Right lobe of liver (tissue), 6 donors: ENCODE measurements at regions not wholly inside any gene's neighbourhood (a gene's known extent, or its start where the extent isn't known, plus 50 kb on each side); places are given as distances from the start of the nearest gene placed in this dataset.
"Not testable (repeated sequence)": the region's sequence is repeated elsewhere in the genome, so short reads cannot be mapped to it uniquely, and the experiment has no call there.

ENCODE experiments used
- ATAC-seq, 4 donors: fragments of 200-7000 bp; cut with Tn5 transposase; one replicate each; pipeline ENCODE4 v1.9.1; 2020; ENCODE audit warnings: mild to moderate bottlenecking in 4 of 4, moderate library complexity in 4 of 4
- DNase-seq, 3 donors: peaks; one replicate each; pipeline ENCODE4 v3.0.0-alpha.2; 2020
- H3K27ac ChIP-seq, 3 donors: fragments of 200-600 bp; one replicate each; pipeline ENCODE4 v1.8.0; 2022
- H3K27me3 ChIP-seq, 2 donors: fragments of 200-600 bp; one replicate each; pipeline ENCODE4 v1.8.0; 2022
- H3K36me3 ChIP-seq, 4 donors: fragments of 200-600 bp; sonication (generic) in 1 of 4; one replicate each; pipeline versions ENCODE4 v1.5.1 to v1.8.0; 2017 to 2022; ENCODE audit warnings: control low read depth in 1 of 4
- H3K4me1 ChIP-seq, 4 donors: fragments of 200-600 bp; sonication (generic) in 1 of 4; one replicate each; pipeline versions ENCODE4 v1.5.1 to v1.8.0; 2017 to 2022; ENCODE audit warnings: control low read depth in 1 of 4
- H3K4me3 ChIP-seq, 3 donors: fragments of 200-600 bp; one replicate each; pipeline ENCODE4 v1.8.0; 2022
- H3K9me3 ChIP-seq, 4 donors: fragments of 200-600 bp; sonication (generic) in 1 of 4; one replicate each; pipeline versions ENCODE4 v1.5.1 to v1.8.0; 2017 to 2022; ENCODE audit warnings: control low read depth in 1 of 4
- POLR2A ChIP-seq: fragments of 450-650 bp; IDR thresholded peaks from one replicate; pipeline ENCODE4 v1.6.1; 2017; ENCODE audit warnings: antibody characterized with exemption, mild to moderate bottlenecking
- WGBS: methylation state at CpG from one replicate; pipeline ENCODE4 v1.1.6; 2018; ENCODE audit warnings: low coverage, low lambda C conversion rate; ENCODE audit not compliant: insufficient coverage; ENCODE audit errors: missing lambda C conversion rate; 5-methylcytosine and 5-hydroxymethylcytosine counted together
- intact Hi-C, 2 donors: fragments of 100-400 bp; cut with DNase I; formaldehyde crosslinking; loops; one replicate each; pipeline versions ENCODE4 v1.11.2 to v1.14.1; 2022
- TF ChIP-seq, protein P1 (sequence below), 4 donors: fragments of 200-600 bp in 3 of 4; fragments of 450-650 bp in 1 of 4; IDR thresholded peaks; one replicate each; pipeline versions ENCODE4 v1.5.1 to v1.8.0; 2016 to 2022; ENCODE audit warnings: antibody characterized with exemption in 4 of 4, mild to moderate bottlenecking in 2 of 4
- donor health status: DM: no; HTN: yes; CAD: no.
- donor health status: DM: no; HTN: no; CAD: no.
- donor health status: DM: no; HTN: no; CAD: no.
- donor health status: DM: no; HTN: yes; CAD: no.
- donor health status: DM: no; HTN: yes; CAD: no.

GRCh38 chr10:44114441-44114840 is 270.5 kb downstream of the CXCL12 start:
- WGBS, result 82% methylated on average over 1 of the region's 1 CpG
- ATAC-seq, result no peak
- Histone ChIP-seq H3K27me3 (no peaks in the 10 kb centered on the region), H3K4me3 (no peak overlapping the region), H3K4me1 (no peaks in the 10 kb centered on the region), H3K9me3 (no peaks in the 10 kb centered on the region), H3K27ac (no peak overlapping the region), H3K36me3 (no peaks in the 10 kb centered on the region)
- TF ChIP-seq POLR2A, result no peak
- TF ChIP-seq, protein P1, sequence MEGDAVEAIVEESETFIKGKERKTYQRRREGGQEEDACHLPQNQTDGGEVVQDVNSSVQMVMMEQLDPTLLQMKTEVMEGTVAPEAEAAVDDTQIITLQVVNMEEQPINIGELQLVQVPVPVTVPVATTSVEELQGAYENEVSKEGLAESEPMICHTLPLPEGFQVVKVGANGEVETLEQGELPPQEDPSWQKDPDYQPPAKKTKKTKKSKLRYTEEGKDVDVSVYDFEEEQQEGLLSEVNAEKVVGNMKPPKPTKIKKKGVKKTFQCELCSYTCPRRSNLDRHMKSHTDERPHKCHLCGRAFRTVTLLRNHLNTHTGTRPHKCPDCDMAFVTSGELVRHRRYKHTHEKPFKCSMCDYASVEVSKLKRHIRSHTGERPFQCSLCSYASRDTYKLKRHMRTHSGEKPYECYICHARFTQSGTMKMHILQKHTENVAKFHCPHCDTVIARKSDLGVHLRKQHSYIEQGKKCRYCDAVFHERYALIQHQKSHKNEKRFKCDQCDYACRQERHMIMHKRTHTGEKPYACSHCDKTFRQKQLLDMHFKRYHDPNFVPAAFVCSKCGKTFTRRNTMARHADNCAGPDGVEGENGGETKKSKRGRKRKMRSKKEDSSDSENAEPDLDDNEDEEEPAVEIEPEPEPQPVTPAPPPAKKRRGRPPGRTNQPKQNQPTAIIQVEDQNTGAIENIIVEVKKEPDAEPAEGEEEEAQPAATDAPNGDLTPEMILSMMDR (IDR thresholded peaks at IDR 0.05), result no peak
- DNase-seq, result no peak
- intact Hi-C loops, result no loop called here

- DNase-seq, intact Hi-C loops, H3K27ac ChIP-seq, H3K9me3 ChIP-seq, H3K27me3 ChIP-seq, H3K4me1 ChIP-seq, ATAC-seq, H3K36me3 ChIP-seq, H3K4me3 ChIP-seq: not testable (repeated sequence)
- WGBS, result no CpG with 5 or more reads among the region's 4 CpGs
Measured at GRCh38 chr10:44112280-44112679, 272.6 kb downstream of the CXCL12 start.

GRCh38 chr10:44105696-44106095 is 279.2 kb downstream of the CXCL12 start:
- H3K4me1 ChIP-seq, result no peaks in the 10 kb centered on the region
- no peak overlapping the region for H3K27ac ChIP-seq
- no peaks in the 10 kb centered on the region for H3K27me3 ChIP-seq
- intact Hi-C loops, result no loop called here
- H3K36me3 ChIP-seq, result no peaks in the 10 kb centered on the region
- DNase-seq, result no peak
- H3K9me3 ChIP-seq, result no peaks in the 10 kb centered on the region
- WGBS, result 83% methylated on average over 4 of the region's 4 CpGs
- H3K4me3 ChIP-seq, result no peak overlapping the region
- ATAC-seq, result no peak
- TF ChIP-seq, protein P1 (IDR thresholded peaks at IDR 0.05), result no peak
- TF ChIP-seq POLR2A, result no peak

DNA sequence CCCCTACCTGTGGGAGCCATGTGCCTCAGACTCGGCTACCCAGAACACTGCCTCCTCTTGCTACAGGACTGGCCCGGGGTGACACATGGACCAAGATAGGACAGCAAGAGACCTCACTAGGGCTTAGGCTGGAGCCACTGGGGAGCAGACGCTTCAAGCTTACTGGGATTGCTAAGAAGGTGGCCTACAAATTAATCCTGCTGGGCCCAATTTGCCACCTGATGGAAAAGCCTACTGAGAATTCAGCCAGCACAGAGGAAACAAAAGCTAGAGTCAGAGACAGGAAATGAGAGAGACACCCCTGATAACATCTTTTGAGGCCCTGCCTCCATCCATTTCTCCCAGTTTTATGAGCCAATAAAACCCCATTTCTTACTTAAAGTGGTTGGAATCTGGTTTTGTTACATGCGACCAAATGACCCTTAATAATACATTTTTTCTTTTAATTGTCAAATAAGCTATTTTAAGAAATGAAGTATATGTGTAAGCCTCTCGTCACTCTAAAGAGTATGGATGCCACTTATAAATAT is 282.1 kb downstream of the CXCL12 start:
- ATAC-seq, result no peak
- 63% methylated on average over 3 of the region's 5 CpGs for WGBS
- no peaks in the 10 kb centered on the region for H3K4me1 ChIP-seq
- no peaks in the 10 kb centered on the region for H3K36me3 ChIP-seq
- TF ChIP-seq, protein P1 (IDR thresholded peaks at IDR 0.05), result no peak
- TF ChIP-seq POLR2A, result no peak
- H3K9me3 ChIP-seq, result no peaks in the 10 kb centered on the region
- H3K27ac ChIP-seq, result no peak overlapping the region
- DNase-seq, result no peak
- no peak overlapping the region for H3K4me3 ChIP-seq
- intact Hi-C loops, result no loop called here
- no peaks in the 10 kb centered on the region for H3K27me3 ChIP-seq

GRCh38 chr10:44101082-44101481 is 283.8 kb downstream of the CXCL12 start:
- no CpG with 5 or more reads among the region's 1 CpG for WGBS
- no peak for TF ChIP-seq POLR2A
- TF ChIP-seq, protein P1 (IDR thresholded peaks at IDR 0.05), result no peak
- no peak overlapping the region for H3K4me3 ChIP-seq
- DNase-seq (no peak), ATAC-seq (no peak)
- intact Hi-C loops, result no loop called here
- H3K36me3 ChIP-seq, result no peaks in the 10 kb centered on the region
- H3K9me3 ChIP-seq, result peaks cover 0 to 2% (median 0%) of the 10 kb centered on the region in 4 donors
- H3K27ac ChIP-seq, result no peak overlapping the region
- H3K4me1 ChIP-seq, result no peaks in the 10 kb centered on the region
- no peaks in the 10 kb centered on the region for H3K27me3 ChIP-seq
